HUES6 (cell line): ENCODE measurements at regions not wholly inside any gene's neighbourhood (a gene's known extent, or its start where the extent isn't known, plus 50 kb on each side); places are given as distances from the start of the nearest gene placed in this dataset.
"Not testable (repeated sequence)": the region's sequence is repeated elsewhere in the genome, so short reads cannot be mapped to it uniquely, and the experiment has no call there.

ENCODE experiments used
- H3K27ac ChIP-seq: 2 replicates; pipeline ENCODE4 v1.7.0; 2013; ENCODE audit warnings: low read depth, mild to moderate bottlenecking, low read length, inconsistent platforms
- H3K27me3 ChIP-seq: 2 replicates; pipeline ENCODE4 v1.6.1; 2013; ENCODE audit warnings: low read length; ENCODE audit not compliant: control insufficient read depth, insufficient read depth
- H3K36me3 ChIP-seq: 2 replicates; pipeline ENCODE4 v1.6.1; 2013; ENCODE audit warnings: low read length; ENCODE audit not compliant: control insufficient read depth, insufficient read depth
- H3K4me1 ChIP-seq: 2 replicates; pipeline ENCODE4 v1.6.1; 2013; ENCODE audit warnings: low read length; ENCODE audit not compliant: control insufficient read depth, insufficient read depth
- H3K4me3 ChIP-seq: 2 replicates; pipeline ENCODE4 v1.5.1; 2013; ENCODE audit warnings: low read depth, low read length
- H3K9ac ChIP-seq: one replicate; pipeline ENCODE4 v1.6.1; 2013; ENCODE audit warnings: mild to moderate bottlenecking, low read length
- H3K9me3 ChIP-seq: 2 replicates; pipeline ENCODE4 v1.6.1; 2013; ENCODE audit warnings: low read depth, low read length; ENCODE audit not compliant: control insufficient read depth, insufficient read depth

DNA sequence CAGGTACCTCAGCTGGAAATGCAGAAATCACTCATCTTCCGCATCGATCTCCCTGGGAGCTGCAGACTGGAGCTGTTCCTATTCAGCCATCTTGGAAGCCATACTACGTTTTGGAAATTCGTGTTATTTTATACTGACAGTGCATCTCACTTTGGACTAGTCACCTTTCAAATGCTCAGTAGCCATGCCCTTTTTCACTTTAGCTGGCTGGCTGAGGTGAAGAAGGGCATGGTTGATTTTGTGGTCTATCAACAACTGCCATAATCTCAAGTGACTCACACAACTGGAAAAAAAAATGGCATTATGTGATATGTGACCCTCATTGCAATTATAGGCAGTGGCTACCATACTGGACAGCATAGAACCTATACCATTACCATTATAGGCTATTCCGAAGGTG, 100.5 kb downstream of the CCDC71L start:
- Histone ChIP-seq H3K27me3 (no peaks in the 10 kb centered on the region), H3K9ac (no peak overlapping the region), H3K36me3 (no peaks in the 10 kb centered on the region), H3K4me3 (no peak overlapping the region), H3K9me3 (no peaks in the 10 kb centered on the region), H3K4me1 (no peaks in the 10 kb centered on the region), H3K27ac (no peak overlapping the region)

DNA sequence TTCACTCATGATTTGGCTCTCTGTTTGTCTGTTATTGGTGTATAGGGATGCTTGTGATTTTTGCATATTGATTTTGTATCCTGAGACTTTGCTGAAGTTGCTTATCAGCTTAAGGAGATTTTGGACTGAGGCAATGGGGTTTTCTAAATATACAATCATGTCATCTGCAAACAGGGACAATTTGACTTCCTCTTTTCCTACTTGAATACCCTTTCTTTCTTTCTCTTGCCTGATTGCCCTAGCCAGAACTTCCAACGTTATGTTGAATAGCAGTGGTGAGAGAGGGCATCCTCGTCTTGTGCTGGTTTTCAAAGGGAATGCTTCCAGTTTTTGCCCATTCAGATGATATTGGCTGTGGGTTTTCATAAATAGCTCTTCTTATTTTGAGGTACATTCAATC, 104.7 kb downstream of the CCDC71L start:
- not testable (repeated sequence) for H3K9me3 ChIP-seq, H3K27me3 ChIP-seq, H3K4me3 ChIP-seq, H3K36me3 ChIP-seq, H3K27ac ChIP-seq, H3K9ac ChIP-seq, H3K4me1 ChIP-seq

DNA sequence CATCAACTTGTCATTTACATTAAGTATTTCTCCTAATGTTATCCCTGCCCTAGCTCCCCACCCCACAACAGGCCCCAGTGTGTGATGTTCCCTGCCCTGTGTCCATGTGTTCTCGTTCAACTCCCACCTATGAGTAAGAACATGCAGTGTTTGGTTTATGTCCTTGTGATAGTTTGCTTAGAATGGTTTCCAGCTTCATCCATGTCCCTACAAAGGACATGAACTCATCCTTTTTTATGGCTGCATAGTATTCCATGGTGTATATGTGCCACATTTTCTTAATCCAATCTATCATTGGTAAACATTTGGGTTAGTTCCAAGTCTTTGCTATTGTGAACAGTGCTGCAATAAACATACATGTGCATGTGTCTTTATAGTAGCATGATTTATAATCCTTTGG, 106.3 kb downstream of the CCDC71L start:
- not testable (repeated sequence) for H3K36me3 ChIP-seq, H3K27ac ChIP-seq, H3K9me3 ChIP-seq, H3K4me3 ChIP-seq, H3K9ac ChIP-seq, H3K27me3 ChIP-seq, H3K4me1 ChIP-seq

DNA sequence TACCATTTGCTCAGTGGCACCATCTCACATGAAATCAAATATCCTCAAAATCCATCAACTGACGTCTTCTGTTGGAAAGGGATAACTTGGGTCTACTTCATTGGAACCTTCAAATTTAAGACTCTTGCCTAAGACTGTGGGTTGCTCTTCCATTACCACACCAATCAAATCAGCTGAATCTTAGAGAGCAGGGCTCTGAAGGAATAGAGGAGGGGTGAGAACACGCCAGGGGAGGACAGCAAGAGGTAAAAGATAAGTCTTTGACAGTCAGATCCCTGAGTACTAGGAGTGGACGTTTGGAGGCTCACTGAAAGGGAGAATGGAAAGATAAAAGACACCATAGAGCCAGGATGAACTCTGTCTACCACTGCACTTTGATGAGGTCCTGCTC, 107.5 kb downstream of the CCDC71L start:
- no peaks in the 10 kb centered on the region for H3K9me3 ChIP-seq
- no peak overlapping the region for H3K27ac ChIP-seq
- no peak overlapping the region for H3K4me3 ChIP-seq
- no peaks in the 10 kb centered on the region for H3K27me3 ChIP-seq
- H3K36me3 ChIP-seq, result no peaks in the 10 kb centered on the region
- H3K9ac ChIP-seq, result no peak overlapping the region
- no peaks in the 10 kb centered on the region for H3K4me1 ChIP-seq

DNA sequence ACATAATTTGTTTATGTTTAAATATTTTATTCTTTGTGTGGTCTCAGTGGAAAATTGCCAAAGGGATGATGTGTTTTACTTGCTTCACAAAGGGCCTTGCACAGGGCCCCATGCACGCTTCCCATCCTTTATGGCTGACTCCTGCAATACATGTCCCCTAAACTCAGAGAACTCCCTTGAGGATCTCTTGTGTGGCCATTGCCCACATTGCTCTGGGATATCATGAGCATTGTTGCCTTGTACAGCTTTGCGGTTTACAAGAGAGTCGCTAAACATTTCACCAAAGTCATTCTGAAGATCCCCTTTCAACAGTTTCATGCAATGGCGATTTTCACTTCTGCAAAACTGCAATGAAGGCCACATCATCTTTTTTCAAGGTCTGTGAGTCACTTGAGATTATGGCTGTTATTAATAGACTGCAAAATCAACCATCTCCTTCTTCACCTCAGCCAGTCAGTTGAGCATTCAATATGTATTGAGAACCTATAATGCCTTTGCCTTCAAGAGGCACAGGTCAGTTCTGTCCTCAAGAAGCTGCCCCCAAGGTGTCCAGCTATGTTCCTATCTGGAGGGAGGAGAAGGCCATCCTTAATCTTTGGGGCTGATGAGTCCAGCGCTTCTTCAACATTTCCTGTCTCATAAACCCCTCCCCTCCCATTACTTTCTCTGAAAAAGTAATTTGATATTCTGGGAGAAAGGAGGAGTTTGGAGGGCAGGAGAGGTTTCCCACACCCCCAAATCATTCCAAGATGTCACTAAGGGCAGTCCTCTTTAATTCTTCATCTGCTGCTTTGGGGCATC, 108.1 kb downstream of the CCDC71L start:
- Histone ChIP-seq H3K4me1 (no peaks in the 10 kb centered on the region), H3K9ac (no peak overlapping the region), H3K4me3 (no peak overlapping the region), H3K36me3 (no peaks in the 10 kb centered on the region), H3K9me3 (no peaks in the 10 kb centered on the region), H3K27ac (no peak overlapping the region), H3K27me3 (no peaks in the 10 kb centered on the region)

DNA sequence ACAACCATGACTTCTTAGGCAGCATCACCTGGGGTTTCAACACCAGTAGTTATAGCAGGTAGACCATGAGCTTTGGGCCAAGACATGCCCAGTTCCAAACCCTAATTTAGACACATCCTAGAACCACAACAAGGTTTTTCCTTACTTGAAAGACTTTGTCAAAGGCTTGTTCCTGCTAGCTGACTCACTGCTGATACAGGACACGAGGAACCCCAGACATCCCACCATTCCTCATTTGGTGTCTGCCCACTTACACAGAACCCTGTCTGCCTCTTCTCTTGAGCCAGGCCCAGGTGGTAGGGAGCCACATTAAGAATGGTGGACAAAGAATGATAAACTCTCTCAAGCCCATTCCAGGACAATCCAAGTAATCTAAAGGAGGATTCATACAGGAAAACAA, 109.0 kb downstream of the CCDC71L start:
- Histone ChIP-seq H3K4me3 (no peak overlapping the region), H3K9ac (no peak overlapping the region), H3K4me1 (no peaks in the 10 kb centered on the region), H3K27ac (no peak overlapping the region), H3K27me3 (no peaks in the 10 kb centered on the region), H3K36me3 (no peaks in the 10 kb centered on the region), H3K9me3 (no peaks in the 10 kb centered on the region)

DNA sequence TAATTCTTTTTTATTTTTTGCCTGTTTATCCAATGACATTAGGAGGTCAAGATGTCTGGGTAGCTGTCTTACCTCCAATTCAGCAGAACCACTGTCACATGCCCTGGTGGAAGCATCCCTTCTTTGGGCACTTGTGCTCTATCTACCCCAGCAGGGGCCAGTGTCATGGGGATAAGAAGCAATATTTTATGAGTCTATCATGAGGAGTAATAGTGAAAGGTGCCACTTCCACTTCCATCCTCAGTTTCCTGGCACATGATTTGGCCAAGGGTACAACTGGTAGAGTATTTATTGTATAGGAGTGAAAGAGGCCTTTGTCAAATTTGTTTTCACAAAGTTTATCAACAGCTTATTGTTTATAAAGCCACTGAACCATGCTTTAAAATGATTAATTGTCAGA, 112.5 kb downstream of the CCDC71L start:
- H3K4me3 ChIP-seq, result no peak overlapping the region
- H3K27ac ChIP-seq, result no peak overlapping the region
- no peaks in the 10 kb centered on the region for H3K36me3 ChIP-seq
- no peaks in the 10 kb centered on the region for H3K9me3 ChIP-seq
- no peaks in the 10 kb centered on the region for H3K4me1 ChIP-seq
- no peaks in the 10 kb centered on the region for H3K27me3 ChIP-seq
- H3K9ac ChIP-seq, result no peak overlapping the region

DNA sequence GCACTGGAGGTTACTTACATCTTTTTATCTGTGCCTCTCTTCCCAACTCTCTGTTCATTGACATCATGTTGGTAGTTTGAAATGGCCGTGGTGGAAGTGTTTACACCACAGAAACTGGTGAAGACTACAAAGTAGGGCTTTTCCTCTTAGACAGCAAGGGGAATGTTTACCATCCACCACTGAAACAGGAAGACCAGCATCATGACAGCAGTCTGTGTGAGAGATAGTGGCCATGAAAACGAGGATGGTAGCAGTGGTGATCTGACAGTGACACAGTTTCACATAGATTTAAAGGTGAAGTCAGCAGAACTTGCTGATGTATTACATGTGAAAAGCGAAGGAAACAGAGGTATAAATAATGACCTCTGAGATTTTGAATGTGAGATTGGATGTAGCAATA, 115.7 kb downstream of the CCDC71L start:
- no peak overlapping the region for H3K4me3 ChIP-seq
- H3K9me3 ChIP-seq, result no peaks in the 10 kb centered on the region
- no peaks in the 10 kb centered on the region for H3K27me3 ChIP-seq
- no peak overlapping the region for H3K27ac ChIP-seq
- no peaks in the 10 kb centered on the region for H3K4me1 ChIP-seq
- H3K36me3 ChIP-seq, result no peaks in the 10 kb centered on the region
- H3K9ac ChIP-seq, result no peak overlapping the region

DNA sequence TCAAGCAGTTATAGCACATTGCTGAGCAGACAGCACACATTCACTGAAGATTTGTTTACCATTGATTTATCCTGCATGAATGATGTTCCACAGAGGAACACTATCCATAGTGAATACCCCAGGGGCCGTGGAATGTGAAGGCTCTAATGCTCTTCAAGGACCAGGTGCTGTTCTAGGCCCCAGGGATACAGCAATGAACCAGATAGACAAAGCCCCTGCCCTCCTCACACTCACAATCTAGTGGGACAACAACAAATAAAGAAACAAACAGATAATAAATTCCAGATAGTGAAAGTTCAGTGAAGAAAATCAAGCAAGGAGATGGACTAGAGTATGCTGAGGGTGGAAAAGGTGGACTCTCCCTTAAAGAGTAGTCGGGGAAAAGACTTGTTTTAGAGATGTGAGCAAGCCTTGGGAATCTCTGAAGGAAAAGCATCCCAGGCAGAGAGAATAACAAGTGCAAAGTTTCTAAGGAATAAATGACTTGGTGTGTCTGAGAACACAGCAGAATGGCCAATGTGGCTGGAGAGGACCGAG, 117.7 kb downstream of the CCDC71L start:
- no peaks in the 10 kb centered on the region for H3K27me3 ChIP-seq
- no peaks in the 10 kb centered on the region for H3K9me3 ChIP-seq
- H3K4me1 ChIP-seq, result no peaks in the 10 kb centered on the region
- no peak overlapping the region for H3K4me3 ChIP-seq
- H3K27ac ChIP-seq, result no peak overlapping the region
- H3K9ac ChIP-seq, result no peak overlapping the region
- H3K36me3 ChIP-seq, result no peaks in the 10 kb centered on the region

DNA sequence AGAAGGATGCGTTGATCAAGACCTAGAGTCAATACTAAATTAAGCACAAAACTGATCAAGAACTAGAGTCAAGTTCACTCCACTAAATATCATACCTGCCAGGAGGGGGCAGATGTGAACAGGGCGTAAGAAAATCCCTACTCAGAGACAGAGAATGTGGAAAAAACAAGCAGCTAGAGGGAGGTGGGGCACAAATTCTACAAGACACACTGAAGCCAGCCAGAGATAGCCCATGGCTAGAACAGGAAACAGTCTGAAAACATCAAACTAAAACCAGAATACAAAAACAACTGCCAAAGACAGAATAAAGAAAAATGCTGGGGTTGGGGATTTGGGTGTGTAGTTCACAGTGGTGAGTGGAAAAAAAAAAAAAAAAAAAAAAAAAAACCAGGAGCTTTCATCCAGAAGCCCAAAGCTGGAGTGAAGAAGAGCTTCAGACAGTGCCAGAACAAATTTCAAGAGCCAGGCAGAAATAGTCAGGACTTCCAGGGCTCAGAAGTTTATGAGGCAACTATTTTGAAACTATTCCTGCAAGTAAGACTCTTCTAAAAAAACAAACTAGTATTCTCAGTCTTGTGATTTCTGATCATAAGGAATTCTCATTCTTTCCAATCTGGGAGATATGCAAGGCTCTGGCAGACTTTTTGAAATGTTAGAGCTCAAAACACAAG, 118.3 kb downstream of the CCDC71L start:
- Histone ChIP-seq H3K9ac (no peak overlapping the region), H3K9me3 (no peaks in the 10 kb centered on the region), H3K27me3 (no peaks in the 10 kb centered on the region), H3K4me3 (no peak overlapping the region), H3K36me3 (no peaks in the 10 kb centered on the region), H3K4me1 (no peaks in the 10 kb centered on the region), H3K27ac (no peak overlapping the region)

DNA sequence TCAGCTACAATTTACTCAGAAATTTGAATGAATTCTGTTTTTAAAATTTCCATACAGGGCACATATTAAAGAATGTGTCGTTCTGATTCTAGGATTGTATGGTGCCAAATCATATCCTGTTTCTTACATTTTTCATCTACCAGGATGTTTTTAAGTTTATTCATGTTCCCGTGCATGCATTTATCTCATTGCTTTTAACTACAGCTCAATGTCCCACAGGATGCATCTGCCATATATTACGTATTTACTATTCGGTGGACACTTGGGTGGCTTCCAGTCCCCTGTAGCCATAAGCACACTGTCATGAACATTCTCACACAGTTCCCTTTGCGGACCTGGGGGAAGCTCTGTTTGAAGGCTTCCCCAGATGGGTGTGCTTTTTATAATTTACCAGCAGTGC, 122.3 kb downstream of the CCDC71L start:
- no peak overlapping the region for H3K9ac ChIP-seq
- no peaks in the 10 kb centered on the region for H3K27me3 ChIP-seq
- no peaks in the 10 kb centered on the region; the same call in 1 of the 2 replicates for H3K9me3 ChIP-seq
- no peak overlapping the region for H3K4me3 ChIP-seq
- H3K27ac ChIP-seq, result no peak overlapping the region
- H3K36me3 ChIP-seq, result no peaks in the 10 kb centered on the region
- no peaks in the 10 kb centered on the region for H3K4me1 ChIP-seq
